GM23338 (cell line): ENCODE measurements at regions not wholly inside any gene's neighbourhood (a gene's known extent, or its start where the extent isn't known, plus 50 kb on each side); places are given as distances from the start of the nearest gene placed in this dataset.

Experiments used
- CREB1 ChIP-seq: fragments of 250-450 bp; sonication (Bioruptor Pico); IDR thresholded peaks from 2 replicates; pipeline ENCODE4 v1.5.0; 2020; ENCODE audit warnings: low read depth, mild to moderate bottlenecking, moderate library complexity
- EZH2 ChIP-seq: fragments of 200-600 bp; sonication (generic); IDR thresholded peaks from one replicate; pipeline ENCODE4 v1.8.0; 2017; ENCODE audit warnings: antibody characterized with exemption, mild to moderate bottlenecking, low read depth; ENCODE audit not compliant: unreplicated experiment
- EZH2phosphoT487 ChIP-seq: fragments of 200-600 bp; sonication (generic); IDR thresholded peaks from one replicate; pipeline ENCODE4 v1.8.1; 2018; ENCODE audit warnings: antibody characterized with exemption; ENCODE audit not compliant: unreplicated experiment
- JUNB ChIP-seq: IDR thresholded peaks from one replicate; pipeline ENCODE4 v1.6.1; 2016; ENCODE audit warnings: antibody characterized with exemption; ENCODE audit not compliant: unreplicated experiment
- NANOG ChIP-seq: IDR thresholded peaks from 2 replicates; pipeline ENCODE4 v1.6.1; 2016; ENCODE audit warnings: antibody characterized with exemption, borderline replicate concordance
- POLR2AphosphoS5 ChIP-seq: IDR thresholded peaks from 2 replicates; pipeline ENCODE4 v1.6.1; 2016; ENCODE audit warnings: antibody characterized with exemption, low read depth
- STAT1 ChIP-seq: IDR thresholded peaks from one replicate; pipeline ENCODE4 v1.6.1; 2016; ENCODE audit warnings: antibody characterized with exemption; ENCODE audit not compliant: unreplicated experiment
- ZNF114 ChIP-seq: fragments of 250-450 bp; sonication (Bioruptor Pico); IDR thresholded peaks from 2 replicates; pipeline ENCODE4 v1.5.0; 2020; ENCODE audit warnings: mild to moderate bottlenecking, moderate library complexity
- ZNF331 ChIP-seq: fragments of 250-450 bp; sonication (Bioruptor Pico); IDR thresholded peaks from 2 replicates; pipeline ENCODE4 v1.5.0; 2020; ENCODE audit warnings: low read depth, mild to moderate bottlenecking, moderate library complexity
- TF ChIP-seq, protein P1 (sequence below), 2 experiments: fragments of 200-600 bp in 1 of 2; sonication (generic) in 1 of 2; conservative IDR thresholded peaks; 2 replicates each; pipeline versions ENCODE4 v1.5.1 to v1.6.1; 2016 to 2017; ENCODE audit warnings: antibody characterized with exemption in 2 of 2, low read depth in 2 of 2, mild to moderate bottlenecking in 2 of 2, moderate library complexity in 1 of 2
- TF ChIP-seq, protein P2 (sequence below): IDR thresholded peaks from one replicate; pipeline ENCODE4 v1.6.1; 2018; ENCODE audit warnings: antibody characterized with exemption; ENCODE audit not compliant: unreplicated experiment
- TF ChIP-seq, protein P3 (sequence below): IDR thresholded peaks from 2 replicates; pipeline ENCODE4 v1.6.1; 2016; ENCODE audit warnings: antibody characterized with exemption
- TF ChIP-seq, protein P4 (sequence below): fragments of 250-450 bp; sonication (Bioruptor Pico); IDR thresholded peaks from 2 replicates; pipeline ENCODE4 v1.5.0; 2020; ENCODE audit warnings: mild to moderate bottlenecking, moderate library complexity

DNA sequence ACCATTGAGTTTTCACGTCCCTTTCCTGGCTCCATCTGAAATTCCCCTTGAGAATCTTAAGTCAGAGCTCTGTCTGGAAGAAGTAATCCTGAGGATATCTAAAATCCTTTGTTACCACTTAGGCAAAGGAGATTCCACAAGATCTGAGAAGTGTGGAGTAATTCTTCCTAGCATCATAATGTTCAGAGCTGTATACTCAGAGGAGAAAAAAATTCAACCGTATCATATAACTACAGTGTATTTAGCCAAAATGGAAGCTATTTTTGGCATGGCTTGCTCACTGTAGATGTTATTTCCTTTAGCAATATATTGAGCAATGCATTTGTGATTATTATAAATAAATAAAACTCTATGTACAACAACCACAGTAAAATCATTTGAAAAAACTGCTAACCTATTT, 1858.4 kb downstream of the EFNA5 start:
- TF ChIP-seq EZH2 (no peak), EZH2phosphoT487 (no peak), POLR2AphosphoS5 (no peak), CREB1 (CRISPR knock-in tag) (no peak), JUNB (no peak), NANOG (no peak), STAT1 (no peak), ZNF114 (CRISPR knock-in tag) (no peak), ZNF331 (no peak)
- TF ChIP-seq, protein P1, sequence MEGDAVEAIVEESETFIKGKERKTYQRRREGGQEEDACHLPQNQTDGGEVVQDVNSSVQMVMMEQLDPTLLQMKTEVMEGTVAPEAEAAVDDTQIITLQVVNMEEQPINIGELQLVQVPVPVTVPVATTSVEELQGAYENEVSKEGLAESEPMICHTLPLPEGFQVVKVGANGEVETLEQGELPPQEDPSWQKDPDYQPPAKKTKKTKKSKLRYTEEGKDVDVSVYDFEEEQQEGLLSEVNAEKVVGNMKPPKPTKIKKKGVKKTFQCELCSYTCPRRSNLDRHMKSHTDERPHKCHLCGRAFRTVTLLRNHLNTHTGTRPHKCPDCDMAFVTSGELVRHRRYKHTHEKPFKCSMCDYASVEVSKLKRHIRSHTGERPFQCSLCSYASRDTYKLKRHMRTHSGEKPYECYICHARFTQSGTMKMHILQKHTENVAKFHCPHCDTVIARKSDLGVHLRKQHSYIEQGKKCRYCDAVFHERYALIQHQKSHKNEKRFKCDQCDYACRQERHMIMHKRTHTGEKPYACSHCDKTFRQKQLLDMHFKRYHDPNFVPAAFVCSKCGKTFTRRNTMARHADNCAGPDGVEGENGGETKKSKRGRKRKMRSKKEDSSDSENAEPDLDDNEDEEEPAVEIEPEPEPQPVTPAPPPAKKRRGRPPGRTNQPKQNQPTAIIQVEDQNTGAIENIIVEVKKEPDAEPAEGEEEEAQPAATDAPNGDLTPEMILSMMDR (conservative IDR thresholded peaks at IDR 0.05; ENCODE audit: low read depth in 2 of 2), result no peak
- TF ChIP-seq, protein P2, sequence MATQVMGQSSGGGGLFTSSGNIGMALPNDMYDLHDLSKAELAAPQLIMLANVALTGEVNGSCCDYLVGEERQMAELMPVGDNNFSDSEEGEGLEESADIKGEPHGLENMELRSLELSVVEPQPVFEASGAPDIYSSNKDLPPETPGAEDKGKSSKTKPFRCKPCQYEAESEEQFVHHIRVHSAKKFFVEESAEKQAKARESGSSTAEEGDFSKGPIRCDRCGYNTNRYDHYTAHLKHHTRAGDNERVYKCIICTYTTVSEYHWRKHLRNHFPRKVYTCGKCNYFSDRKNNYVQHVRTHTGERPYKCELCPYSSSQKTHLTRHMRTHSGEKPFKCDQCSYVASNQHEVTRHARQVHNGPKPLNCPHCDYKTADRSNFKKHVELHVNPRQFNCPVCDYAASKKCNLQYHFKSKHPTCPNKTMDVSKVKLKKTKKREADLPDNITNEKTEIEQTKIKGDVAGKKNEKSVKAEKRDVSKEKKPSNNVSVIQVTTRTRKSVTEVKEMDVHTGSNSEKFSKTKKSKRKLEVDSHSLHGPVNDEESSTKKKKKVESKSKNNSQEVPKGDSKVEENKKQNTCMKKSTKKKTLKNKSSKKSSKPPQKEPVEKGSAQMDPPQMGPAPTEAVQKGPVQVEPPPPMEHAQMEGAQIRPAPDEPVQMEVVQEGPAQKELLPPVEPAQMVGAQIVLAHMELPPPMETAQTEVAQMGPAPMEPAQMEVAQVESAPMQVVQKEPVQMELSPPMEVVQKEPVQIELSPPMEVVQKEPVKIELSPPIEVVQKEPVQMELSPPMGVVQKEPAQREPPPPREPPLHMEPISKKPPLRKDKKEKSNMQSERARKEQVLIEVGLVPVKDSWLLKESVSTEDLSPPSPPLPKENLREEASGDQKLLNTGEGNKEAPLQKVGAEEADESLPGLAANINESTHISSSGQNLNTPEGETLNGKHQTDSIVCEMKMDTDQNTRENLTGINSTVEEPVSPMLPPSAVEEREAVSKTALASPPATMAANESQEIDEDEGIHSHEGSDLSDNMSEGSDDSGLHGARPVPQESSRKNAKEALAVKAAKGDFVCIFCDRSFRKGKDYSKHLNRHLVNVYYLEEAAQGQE, result no peak
- TF ChIP-seq, protein P3, sequence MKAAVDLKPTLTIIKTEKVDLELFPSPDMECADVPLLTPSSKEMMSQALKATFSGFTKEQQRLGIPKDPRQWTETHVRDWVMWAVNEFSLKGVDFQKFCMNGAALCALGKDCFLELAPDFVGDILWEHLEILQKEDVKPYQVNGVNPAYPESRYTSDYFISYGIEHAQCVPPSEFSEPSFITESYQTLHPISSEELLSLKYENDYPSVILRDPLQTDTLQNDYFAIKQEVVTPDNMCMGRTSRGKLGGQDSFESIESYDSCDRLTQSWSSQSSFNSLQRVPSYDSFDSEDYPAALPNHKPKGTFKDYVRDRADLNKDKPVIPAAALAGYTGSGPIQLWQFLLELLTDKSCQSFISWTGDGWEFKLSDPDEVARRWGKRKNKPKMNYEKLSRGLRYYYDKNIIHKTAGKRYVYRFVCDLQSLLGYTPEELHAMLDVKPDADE, result no peak
- TF ChIP-seq, protein P4, sequence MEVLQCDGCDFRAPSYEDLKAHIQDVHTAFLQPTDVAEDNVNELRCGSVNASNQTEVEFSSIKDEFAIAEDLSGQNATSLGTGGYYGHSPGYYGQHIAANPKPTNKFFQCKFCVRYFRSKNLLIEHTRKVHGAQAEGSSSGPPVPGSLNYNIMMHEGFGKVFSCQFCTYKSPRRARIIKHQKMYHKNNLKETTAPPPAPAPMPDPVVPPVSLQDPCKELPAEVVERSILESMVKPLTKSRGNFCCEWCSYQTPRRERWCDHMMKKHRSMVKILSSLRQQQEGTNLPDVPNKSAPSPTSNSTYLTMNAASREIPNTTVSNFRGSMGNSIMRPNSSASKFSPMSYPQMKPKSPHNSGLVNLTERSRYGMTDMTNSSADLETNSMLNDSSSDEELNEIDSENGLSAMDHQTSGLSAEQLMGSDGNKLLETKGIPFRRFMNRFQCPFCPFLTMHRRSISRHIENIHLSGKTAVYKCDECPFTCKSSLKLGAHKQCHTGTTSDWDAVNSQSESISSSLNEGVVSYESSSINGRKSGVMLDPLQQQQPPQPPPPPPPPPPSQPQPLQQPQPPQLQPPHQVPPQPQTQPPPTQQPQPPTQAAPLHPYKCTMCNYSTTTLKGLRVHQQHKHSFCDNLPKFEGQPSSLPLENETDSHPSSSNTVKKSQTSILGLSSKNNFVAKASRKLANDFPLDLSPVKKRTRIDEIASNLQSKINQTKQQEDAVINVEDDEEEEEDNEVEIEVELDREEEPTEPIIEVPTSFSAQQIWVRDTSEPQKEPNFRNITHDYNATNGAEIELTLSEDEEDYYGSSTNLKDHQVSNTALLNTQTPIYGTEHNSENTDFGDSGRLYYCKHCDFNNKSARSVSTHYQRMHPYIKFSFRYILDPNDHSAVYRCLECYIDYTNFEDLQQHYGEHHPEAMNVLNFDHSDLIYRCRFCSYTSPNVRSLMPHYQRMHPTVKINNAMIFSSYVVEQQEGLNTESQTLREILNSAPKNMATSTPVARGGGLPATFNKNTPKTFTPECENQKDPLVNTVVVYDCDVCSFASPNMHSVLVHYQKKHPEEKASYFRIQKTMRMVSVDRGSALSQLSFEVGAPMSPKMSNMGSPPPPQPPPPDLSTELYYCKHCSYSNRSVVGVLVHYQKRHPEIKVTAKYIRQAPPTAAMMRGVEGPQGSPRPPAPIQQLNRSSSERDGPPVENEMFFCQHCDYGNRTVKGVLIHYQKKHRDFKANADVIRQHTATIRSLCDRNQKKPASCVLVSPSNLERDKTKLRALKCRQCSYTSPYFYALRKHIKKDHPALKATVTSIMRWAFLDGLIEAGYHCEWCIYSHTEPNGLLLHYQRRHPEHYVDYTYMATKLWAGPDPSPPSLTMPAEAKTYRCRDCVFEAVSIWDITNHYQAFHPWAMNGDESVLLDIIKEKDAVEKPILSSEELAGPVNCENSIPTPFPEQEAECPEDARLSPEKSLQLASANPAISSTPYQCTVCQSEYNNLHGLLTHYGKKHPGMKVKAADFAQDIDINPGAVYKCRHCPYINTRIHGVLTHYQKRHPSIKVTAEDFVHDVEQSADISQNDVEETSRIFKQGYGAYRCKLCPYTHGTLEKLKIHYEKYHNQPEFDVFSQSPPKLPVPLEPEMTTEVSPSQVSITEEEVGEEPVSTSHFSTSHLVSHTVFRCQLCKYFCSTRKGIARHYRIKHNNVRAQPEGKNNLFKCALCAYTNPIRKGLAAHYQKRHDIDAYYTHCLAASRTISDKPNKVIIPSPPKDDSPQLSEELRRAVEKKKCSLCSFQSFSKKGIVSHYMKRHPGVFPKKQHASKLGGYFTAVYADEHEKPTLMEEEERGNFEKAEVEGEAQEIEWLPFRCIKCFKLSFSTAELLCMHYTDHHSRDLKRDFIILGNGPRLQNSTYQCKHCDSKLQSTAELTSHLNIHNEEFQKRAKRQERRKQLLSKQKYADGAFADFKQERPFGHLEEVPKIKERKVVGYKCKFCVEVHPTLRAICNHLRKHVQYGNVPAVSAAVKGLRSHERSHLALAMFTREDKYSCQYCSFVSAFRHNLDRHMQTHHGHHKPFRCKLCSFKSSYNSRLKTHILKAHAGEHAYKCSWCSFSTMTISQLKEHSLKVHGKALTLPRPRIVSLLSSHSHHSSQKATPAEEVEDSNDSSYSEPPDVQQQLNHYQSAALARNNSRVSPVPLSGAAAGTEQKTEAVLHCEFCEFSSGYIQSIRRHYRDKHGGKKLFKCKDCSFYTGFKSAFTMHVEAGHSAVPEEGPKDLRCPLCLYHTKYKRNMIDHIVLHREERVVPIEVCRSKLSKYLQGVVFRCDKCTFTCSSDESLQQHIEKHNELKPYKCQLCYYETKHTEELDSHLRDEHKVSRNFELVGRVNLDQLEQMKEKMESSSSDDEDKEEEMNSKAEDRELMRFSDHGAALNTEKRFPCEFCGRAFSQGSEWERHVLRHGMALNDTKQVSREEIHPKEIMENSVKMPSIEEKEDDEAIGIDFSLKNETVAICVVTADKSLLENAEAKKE, result no peak
